GM12878 (cell line): ENCODE measurements at regions not wholly inside any gene's neighbourhood (a gene's known extent, or its start where the extent isn't known, plus 50 kb on each side); places are given as distances from the start of the nearest gene placed in this dataset.

Experiments used
- PML ChIP-seq: IDR thresholded peaks from 2 replicates; pipeline ENCODE4 v1.6.1; 2012; ENCODE audit warnings: low read length, inconsistent platforms
- POLR2A ChIP-seq: IDR thresholded peaks from 2 replicates; pipeline ENCODE4 v1.6.1; 2011; ENCODE audit warnings: low read depth, mild to moderate bottlenecking, low read length
- RBBP5 ChIP-seq: fragments of 200-600 bp; sonication (generic); conservative IDR thresholded peaks from 2 replicates; pipeline ENCODE4 v1.6.1; 2016
- REST ChIP-seq: IDR thresholded peaks from 2 replicates; pipeline ENCODE4 v1.6.1; 2012; ENCODE audit warnings: mild to moderate bottlenecking, low read depth, low read length
- SIN3A ChIP-seq: IDR thresholded peaks from 2 replicates; pipeline ENCODE4 v1.6.1; 2012; ENCODE audit warnings: low read depth, low read length, improper control_type of control experiment
- TCF12 ChIP-seq: IDR thresholded peaks from 2 replicates; pipeline ENCODE4 v1.6.1; 2011; ENCODE audit warnings: low read depth, mild to moderate bottlenecking, low read length

GRCh38 chr2:155844461-155844860, 488.1 kb downstream of the NR4A2 start:
- TF ChIP-seq POLR2A (no peak), PML (no peak), REST (no peak), TCF12 (no peak), SIN3A (no peak), RBBP5 (no peak)
